ENCODE measurements at regions not wholly inside any gene's neighbourhood (a gene's known extent, or its start where the extent isn't known, plus 50 kb on each side); places are given as distances from the start of the nearest gene placed in this dataset.

- no peak for DNase-seq
Measured at GRCh38 chr4:158007566-158007965, 165.3 kb downstream of the GASK1B start.

DNA sequence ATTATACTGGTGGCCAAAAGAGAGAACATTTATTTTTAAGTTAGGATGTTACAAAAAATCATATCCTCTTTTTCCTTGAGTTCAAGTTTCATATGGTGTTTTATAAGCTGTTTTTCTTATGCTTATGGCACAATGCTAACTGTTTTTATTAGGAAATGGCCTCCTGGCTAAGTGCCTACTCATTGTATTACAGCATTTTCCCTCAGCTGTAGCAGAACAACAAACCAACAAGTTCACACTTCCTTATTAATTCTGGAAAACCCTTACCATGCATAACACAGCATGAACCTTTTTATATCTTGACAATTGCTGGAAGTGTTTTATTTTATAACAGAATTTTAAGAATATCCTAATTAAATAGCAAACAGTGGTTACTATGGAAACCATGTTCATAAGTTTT, 165.8 kb downstream of the GASK1B start:
- no peak for DNase-seq

- no peak for DNase-seq
Measured at GRCh38 chr4:158005021-158005420, 167.8 kb downstream of the GASK1B start.

- no peak for DNase-seq
Measured at GRCh38 chr4:158004101-158004500, 168.7 kb downstream of the GASK1B start.

GRCh38 chr4:158003212-158003611, 169.6 kb downstream of the GASK1B start:
- DNase-seq, result no peak

DNA sequence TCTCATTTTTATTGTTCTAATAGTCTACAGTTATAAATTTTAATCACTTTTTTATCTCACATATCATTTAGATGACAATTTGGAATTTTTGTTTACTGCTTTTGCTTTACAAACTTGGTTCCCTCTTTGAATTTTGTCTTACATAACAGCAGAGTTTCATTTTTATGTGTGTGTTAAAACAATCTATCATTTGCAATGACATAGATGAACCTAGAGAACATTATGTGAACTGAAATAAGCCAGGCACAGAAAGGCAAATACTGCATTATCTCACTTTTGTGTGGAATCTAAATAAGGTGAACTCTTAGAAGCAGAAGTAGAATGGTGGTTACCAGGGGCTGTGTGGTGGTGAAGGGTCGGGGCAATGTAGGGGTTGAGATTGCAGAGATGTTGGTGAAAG, 170.7 kb downstream of the GASK1B start:
- no peak for DNase-seq

- DNase-seq, result no peak
Measured at GRCh38 chr4:158001756-158002155, 171.1 kb downstream of the GASK1B start.

DNA sequence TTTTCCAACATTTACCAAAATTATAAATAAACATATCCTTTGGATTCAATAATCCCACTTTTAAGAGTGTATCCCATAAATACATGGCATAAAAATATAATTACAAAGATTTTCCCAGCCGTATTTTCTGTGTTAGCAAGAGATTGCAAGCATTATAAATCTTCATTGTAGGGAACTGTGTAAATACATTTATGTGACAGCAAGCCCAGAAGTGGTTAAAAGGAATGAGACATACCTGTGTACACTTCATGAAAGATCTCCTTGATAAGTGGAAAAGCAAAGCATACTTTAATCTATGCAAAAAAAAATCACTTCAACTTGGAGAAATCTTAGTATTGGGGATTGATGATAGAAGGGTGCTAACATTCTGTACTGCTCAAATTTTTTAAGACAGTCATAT, 173.1 kb downstream of the GASK1B start:
- no peak for DNase-seq

DNA sequence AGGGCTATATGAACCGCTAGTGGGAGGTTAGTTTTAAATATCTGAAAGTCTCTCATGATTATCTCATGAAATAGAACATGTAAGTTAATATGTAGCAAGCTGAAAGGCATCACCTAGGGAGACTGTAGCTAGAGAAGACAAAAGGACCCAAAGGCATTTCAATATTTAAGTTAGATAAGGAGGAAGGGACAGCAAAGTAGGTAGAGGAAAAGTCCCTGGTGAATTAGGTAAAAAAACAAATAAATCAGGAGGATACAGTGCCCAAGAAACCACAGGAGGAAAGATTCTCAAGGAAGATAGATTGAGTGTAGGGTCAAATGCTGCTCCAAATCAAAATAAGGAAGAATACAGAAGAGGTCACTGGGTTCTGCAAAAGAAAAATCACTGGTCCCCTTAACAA, 175.5 kb downstream of the GASK1B start:
- DNase-seq, result no peak

DNA sequence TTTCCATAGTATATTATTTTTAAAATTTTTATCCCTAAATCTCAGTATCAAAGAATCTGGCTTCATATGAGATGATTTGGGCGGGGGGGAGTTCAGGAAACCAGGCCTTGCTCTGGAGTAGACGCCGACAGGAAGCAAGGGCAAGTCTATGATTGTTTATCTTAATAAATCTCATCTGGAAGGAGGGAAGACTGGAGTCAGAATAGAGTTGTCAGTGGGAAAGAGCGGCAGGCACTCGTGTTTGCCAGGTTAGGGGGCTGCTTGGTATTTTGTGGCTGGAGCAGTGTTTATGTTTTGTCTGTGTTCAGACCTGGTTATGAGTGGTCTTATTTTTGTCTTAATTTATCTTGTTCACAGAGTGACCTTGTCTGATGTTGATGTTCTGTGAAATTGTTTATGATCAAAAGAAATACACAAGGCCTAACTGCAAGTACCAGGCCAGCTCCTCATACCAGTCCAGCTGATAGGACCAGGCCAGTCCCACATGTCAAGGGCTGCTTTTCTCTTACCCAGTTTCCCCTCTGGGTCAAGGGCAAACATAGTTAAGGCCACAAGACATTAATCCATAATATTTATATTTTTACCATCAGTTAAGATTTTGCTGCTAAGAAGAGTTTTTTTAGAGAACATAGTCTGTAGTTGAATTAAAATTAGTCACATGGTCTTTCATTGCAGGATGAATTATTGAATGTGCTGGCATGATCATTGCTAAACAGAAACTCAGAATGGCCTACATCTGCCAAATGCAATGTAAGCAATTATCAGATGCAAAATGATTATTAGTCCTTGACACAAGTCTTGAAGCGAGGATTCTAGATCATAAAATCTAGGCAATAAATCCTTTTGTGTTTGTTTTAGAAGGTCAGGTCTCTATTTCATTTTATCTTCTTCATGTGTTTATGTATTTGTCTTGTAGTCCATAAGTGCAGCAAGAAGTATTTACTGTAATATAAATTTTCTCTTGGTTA, 176.5 kb downstream of the GASK1B start:
- no peak for DNase-seq

GRCh38 chr4:157994863-157995262, 178.0 kb downstream of the GASK1B start:
- no peak for DNase-seq

DNA sequence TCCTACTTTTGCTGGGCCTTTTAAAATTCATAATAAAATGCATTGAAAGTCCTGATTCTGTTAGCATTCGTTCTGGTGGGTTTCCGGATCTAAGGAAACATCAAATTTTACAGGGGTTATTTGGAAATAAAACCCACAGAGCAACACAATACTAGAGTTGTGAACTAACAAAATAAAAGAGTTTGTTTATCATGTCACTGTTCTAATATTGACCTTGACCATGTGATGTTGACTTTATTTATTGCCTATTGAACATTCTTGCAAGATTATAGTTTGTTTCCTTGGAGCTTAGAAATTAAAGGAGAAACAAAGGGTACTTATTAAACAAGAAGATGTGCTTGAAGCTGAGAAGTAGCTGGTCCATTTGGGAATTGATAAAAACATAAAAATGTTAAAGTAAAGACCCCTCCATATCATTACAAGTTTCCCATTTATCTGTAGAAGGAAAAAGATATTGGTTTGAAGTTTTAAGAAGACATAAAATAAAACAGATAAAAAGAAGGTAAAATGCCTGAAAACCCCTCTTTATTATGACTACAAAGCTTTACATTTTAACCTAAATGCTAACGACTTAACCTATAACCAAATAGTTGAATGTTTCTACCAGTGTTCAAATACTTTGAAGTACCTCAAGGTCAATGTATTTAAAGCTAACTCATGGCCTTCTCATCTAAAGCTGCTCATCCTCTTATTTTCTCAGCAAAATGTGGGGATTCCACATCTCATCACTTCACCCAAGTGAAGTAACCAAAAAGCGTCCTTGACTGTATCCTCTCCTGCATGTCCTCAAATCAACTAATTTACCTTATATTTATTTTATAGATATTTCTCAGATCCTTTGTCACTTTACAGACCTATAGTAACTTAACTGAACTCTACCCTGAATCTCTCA, 179.6 kb downstream of the GASK1B start:
- no peak for DNase-seq

- no peak for DNase-seq
Measured at GRCh38 chr4:157992038-157992705, 180.7 kb downstream of the GASK1B start.

DNA sequence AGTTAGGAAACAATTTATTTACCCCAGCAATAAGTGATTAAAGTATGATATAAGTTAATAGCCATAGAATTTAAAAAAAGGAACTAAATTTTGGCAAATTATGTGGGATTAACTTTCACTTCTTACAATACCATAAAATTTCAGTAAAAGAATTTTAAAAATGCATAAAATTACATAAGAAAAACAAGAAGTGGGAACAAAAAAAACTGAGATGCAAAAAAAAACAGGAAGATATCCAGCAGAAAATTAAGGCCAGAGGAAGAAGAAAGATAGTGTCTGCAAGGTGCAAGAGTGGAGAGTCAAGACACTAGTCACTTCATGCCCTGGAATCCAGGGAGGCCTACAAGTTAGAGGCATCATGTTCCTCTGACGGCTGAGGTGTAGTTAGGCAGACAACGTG, 184.2 kb downstream of the GASK1B start:
- no peak for DNase-seq

DNA sequence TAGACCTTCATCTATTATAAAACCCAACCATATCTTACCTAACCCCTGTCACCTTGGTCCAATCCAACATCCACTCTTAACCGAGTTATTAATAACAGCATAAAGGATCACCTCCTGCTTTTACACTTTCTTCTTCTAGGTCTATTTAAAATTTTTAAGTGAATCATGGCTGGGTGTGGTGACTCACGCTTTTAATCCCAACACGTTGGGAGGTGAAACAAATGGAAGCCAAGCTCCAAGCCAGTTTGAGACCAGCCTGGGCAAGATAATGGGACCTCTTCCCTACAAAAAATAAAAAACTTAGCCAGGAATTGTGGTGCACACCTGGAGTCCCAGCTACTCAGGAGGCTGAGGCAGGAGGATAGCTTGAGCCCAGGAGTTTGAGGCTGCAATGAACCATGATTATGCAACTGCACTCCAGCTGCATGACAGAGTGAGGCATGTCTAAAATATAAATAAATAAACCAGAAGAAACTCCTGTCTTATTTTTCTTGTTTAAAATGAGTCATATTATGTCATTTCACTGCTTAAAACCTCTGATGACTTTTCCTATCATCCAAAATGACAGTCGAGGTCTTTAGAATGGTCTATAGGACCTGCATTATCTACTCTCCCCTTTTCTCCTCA, 188.4 kb downstream of the GASK1B start:
- DNase-seq, result no peak

- DNase-seq, result no peak
Measured at GRCh38 chr4:157983300-157983699, 189.5 kb downstream of the GASK1B start.

DNA sequence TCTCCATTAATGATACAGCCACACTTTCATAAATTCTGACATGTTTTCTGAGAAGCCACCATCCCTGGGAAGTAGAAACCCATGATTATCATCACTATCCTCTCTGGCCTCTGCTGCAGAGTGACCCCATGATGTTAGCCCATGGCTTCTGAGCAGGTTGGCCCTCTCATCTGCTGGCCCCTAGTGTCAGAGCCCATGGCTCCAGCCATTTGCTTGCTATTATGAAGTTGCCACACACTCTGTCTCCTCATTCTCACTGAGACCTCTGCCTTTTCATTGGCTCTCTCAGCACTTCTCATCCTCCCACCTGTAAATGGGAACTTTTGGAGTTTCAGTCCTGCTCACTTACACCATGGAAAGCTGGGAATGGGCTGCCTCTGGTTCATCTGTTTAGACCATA, 192.7 kb downstream of the GASK1B start:
- no peak for DNase-seq

GRCh38 chr4:157978680-157979361, 194.0 kb downstream of the GASK1B start:
- DNase-seq, result peak; percentile 47

GRCh38 chr4:157977086-157977485, 195.7 kb downstream of the GASK1B start:
- no peak for DNase-seq

DNA sequence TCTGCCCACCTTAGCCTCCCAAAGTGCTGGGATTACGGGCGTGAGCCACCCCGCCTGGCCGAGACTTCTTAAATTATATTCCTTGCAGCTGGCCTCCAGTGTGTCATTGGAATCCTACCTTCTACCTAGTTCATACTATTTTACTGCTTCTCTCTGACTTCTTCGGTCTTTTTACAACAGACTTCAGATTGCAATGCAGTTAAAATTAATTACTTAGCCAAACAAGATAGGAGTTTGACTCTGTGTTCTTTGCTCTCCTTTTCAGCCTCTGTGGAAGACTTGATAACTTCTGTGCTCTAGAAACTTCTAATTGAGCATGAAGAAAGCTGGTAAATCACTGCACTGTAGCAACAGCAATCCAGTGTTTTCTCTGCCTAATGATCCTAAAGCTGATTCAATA, 199.5 kb downstream of the GASK1B start:
- DNase-seq, result no peak

DNA sequence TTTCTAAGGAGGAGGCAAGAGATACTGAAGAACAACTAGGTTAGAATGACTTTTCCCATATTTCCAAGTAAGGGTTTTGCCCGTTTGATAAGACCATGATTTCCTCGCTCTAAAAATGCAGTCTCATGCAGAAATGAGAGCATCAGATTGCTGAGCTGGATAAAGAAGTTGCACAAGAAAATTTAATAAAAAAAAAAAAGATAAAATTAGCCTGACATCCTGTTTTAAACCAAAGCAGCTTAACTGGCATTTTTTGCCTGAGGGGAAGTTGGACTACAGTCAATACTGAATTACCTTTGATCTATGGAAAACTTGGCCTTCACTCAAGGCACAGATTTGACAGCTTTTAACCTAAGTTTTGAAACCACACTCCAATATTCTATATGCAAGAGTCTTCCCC, 208.4 kb downstream of the GASK1B start:
- DNase-seq, result no peak
